CD4-positive, CD25-positive, alpha-beta regulatory T cell (primary cell): ENCODE measurements at regions not wholly inside any gene's neighbourhood (a gene's known extent, or its start where the extent isn't known, plus 50 kb on each side); places are given as distances from the start of the nearest gene placed in this dataset.
"Not testable (repeated sequence)": the region's sequence is repeated elsewhere in the genome, so short reads cannot be mapped to it uniquely, and the experiment has no call there.

Source experiments
- ATAC-seq, 2 donors: fragments of 150-1000 bp; cut with Tn5 transposase; one replicate each; pipeline ENCODE4 v1.10.0; 2021; ENCODE audit warnings: low read depth in 2 of 2, moderate number of reproducible peaks in 2 of 2, moderate library complexity in 1 of 2
- DNase-seq, 3 donors: peaks; one replicate each; pipeline versions ENCODE4 v3.0.0 to v3.0.0-alpha.2; 2012 to 2022; ENCODE audit warnings: mixed read lengths in 1 of 3
- H3K27ac ChIP-seq: one replicate; pipeline ENCODE4 v1.7.0; 2013; ENCODE audit warnings: mild to moderate bottlenecking, low read length; ENCODE audit not compliant: insufficient read depth, poor library complexity, severe bottlenecking
- H3K27me3 ChIP-seq: one replicate; pipeline ENCODE4 v1.7.0; 2013; ENCODE audit warnings: low read length; ENCODE audit not compliant: control insufficient read depth, insufficient read depth
- H3K36me3 ChIP-seq: one replicate; pipeline ENCODE4 v1.7.0; 2013; ENCODE audit warnings: mild to moderate bottlenecking, low read length, moderate library complexity; ENCODE audit not compliant: control insufficient read depth, insufficient read depth
- H3K4me1 ChIP-seq: 2 replicates; pipeline ENCODE4 v1.7.0; 2013; ENCODE audit warnings: mild to moderate bottlenecking, low read length; ENCODE audit not compliant: insufficient read depth, control insufficient read depth, poor library complexity, severe bottlenecking
- H3K4me3 ChIP-seq: one replicate; pipeline ENCODE4 v1.7.0; 2013; ENCODE audit warnings: low read depth, mild to moderate bottlenecking, low read length, moderate library complexity
- H3K9me3 ChIP-seq, 2 experiments: 1 replicate in 1 of 2; 2 replicates in 1 of 2; pipeline ENCODE4 v1.7.0; 2013; ENCODE audit warnings: low read length in 2 of 2, mild to moderate bottlenecking in 1 of 2, moderate library complexity in 1 of 2; ENCODE audit not compliant: control insufficient read depth in 2 of 2
- H3K27ac Mint-ChIP-seq, 3 donors: one replicate each; pipeline ENCODE4 v1.8.0; 2020 to 2022; ENCODE audit warnings: mild to moderate bottlenecking in 3 of 3, mixed read lengths in 3 of 3, moderate library complexity in 2 of 3
- H3K27me3 Mint-ChIP-seq: one replicate; pipeline ENCODE4 v1.8.0; 2022; ENCODE audit warnings: mild to moderate bottlenecking, mixed read lengths
- H3K36me3 Mint-ChIP-seq: one replicate; pipeline ENCODE4 v1.8.0; 2020; ENCODE audit warnings: mixed read lengths
- H3K4me1 Mint-ChIP-seq, 4 donors: one replicate each; pipeline ENCODE4 v1.8.0; 2020 to 2022; ENCODE audit warnings: mixed read lengths in 4 of 4, mild to moderate bottlenecking in 1 of 4
- H3K4me3 Mint-ChIP-seq, 4 donors: one replicate each; pipeline ENCODE4 v1.8.0; 2020 to 2022; ENCODE audit warnings: mild to moderate bottlenecking in 4 of 4, mixed read lengths in 4 of 4, moderate library complexity in 3 of 4
- H3K9me3 Mint-ChIP-seq, 7 donors: one replicate each; pipeline ENCODE4 v1.8.0; 2020 to 2022; ENCODE audit warnings: mixed read lengths in 7 of 7, mild to moderate bottlenecking in 3 of 7, moderate library complexity in 2 of 7

DNA sequence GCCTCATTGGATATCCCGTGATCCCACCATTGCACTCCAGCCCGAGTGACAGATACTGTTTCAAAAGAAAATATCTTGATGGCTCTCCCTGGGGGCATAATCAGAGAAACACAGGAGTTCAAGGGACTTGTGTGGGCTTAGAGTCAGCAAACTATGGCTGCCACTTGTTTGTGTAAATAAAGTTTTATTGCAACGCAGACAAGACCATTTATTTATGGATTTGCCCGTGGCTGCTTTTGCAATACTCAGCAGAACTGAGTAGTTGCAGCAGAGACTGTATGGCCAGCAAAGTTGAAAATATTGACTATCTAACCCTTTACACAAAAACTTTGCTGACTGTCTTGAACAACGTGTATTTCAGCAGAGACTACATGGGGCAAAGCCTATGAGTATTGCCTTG lies 75.5 kb upstream of the GPRC5B start:
- H3K27ac Mint-ChIP-seq, result peak overlapping the region in 1 of 3 donors; percentile 70
- H3K27me3 Mint-ChIP-seq, result peaks cover 9% of the 10 kb centered on the region
- Histone ChIP-seq H3K4me1 (no peaks in the 10 kb centered on the region), H3K27ac (no peak overlapping the region), H3K9me3 (no peaks in the 10 kb centered on the region), H3K27me3 (no peaks in the 10 kb centered on the region), H3K36me3 (no peaks in the 10 kb centered on the region), H3K4me3 (no peak overlapping the region)
- no peak overlapping the region for H3K4me3 Mint-ChIP-seq
- H3K4me1 Mint-ChIP-seq, result no peaks in the 10 kb centered on the region
- no peak for DNase-seq
- no peaks in the 10 kb centered on the region for H3K36me3 Mint-ChIP-seq
- no peak for ATAC-seq
- peaks cover 0 to 2% (median 0%) of the 10 kb centered on the region in 7 donors for H3K9me3 Mint-ChIP-seq

DNA sequence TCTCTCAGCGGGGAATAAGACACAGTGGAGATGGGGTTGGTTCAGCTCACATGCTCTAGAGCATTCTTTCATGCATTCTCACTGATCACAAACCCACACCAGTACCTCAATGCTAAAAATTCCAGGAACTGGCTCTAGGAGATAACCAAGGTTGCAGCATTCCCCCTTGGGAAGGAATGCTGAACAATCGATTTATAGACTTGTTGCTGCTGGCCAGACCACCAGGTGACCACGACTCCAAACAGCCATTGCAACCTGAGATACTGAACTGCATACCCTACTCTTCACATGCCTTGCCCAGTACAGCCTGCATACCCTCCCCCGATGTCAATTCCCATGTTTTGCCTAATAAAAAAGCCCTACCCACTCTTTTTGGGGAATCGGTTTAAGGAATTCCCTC lies 75.1 kb upstream of the GPRC5B start:
- ATAC-seq, result no peak

DNA sequence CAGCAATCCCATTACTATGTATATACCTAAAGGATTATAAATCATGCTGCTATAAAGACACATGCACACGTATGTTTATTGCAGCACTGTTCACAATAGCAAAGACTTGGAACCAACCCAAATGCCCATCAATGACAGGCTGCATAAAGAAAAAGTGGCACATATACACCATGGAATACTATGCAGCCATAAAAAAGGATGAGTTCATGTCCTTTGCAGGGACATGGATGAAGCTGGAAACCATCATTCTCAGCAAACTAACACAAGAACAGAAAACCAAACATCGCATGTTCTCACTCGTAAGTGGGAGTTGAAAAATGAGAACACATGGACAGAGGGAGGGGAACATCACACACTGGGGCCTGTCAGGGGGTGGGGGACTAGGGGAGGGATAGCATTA lies 71.2 kb upstream of the GPRC5B start:
- not testable (repeated sequence) for H3K4me1 ChIP-seq, ATAC-seq, H3K27ac Mint-ChIP-seq, H3K36me3 ChIP-seq, DNase-seq, H3K4me3 Mint-ChIP-seq, H3K27me3 ChIP-seq, H3K9me3 ChIP-seq, H3K27ac ChIP-seq, H3K4me1 Mint-ChIP-seq, H3K9me3 Mint-ChIP-seq, H3K27me3 Mint-ChIP-seq, H3K4me3 ChIP-seq, H3K36me3 Mint-ChIP-seq

More for the DNA sequence above, 75.1 kb upstream of the GPRC5B start:
- Histone ChIP-seq H3K9me3 (no peaks in the 10 kb centered on the region), H3K4me1 (no peaks in the 10 kb centered on the region), H3K4me3 (no peak overlapping the region), H3K36me3 (no peaks in the 10 kb centered on the region), H3K27me3 (no peaks in the 10 kb centered on the region), H3K27ac (no peak overlapping the region)
- H3K27me3 Mint-ChIP-seq, result peaks cover 9% of the 10 kb centered on the region
- no peaks in the 10 kb centered on the region for H3K4me1 Mint-ChIP-seq
- H3K27ac Mint-ChIP-seq, result peak overlapping the region in 1 of 3 donors; percentile 70
- no peak overlapping the region for H3K4me3 Mint-ChIP-seq
- peaks cover 0 to 2% (median 0%) of the 10 kb centered on the region in 7 donors for H3K9me3 Mint-ChIP-seq
- DNase-seq, result no peak
- H3K36me3 Mint-ChIP-seq, result no peaks in the 10 kb centered on the region

DNA sequence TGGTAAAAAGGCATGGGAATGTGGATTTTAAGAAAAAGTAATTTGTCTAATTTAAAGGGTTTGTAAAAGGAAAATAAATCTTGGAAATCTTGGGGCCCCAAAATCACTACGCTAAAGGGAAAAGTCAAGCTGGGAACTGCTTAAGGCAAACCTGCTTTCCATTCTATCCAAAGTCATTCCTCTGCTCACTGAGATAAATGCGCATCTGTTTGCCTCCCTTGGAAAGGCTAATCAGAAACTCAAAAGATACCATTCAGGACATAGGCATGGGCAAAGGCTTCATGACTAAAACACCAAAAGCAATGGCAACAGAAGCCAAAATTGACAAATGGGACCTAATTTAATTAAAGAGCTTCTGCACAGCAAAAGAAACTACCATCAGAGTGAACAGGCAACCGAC lies 70.4 kb upstream of the GPRC5B start:
- H3K4me1 Mint-ChIP-seq, H3K4me3 Mint-ChIP-seq, H3K9me3 ChIP-seq, ATAC-seq, H3K4me3 ChIP-seq, H3K4me1 ChIP-seq, DNase-seq, H3K27ac ChIP-seq, H3K36me3 ChIP-seq, H3K36me3 Mint-ChIP-seq, H3K27me3 Mint-ChIP-seq, H3K9me3 Mint-ChIP-seq, H3K27ac Mint-ChIP-seq, H3K27me3 ChIP-seq: not testable (repeated sequence)

DNA sequence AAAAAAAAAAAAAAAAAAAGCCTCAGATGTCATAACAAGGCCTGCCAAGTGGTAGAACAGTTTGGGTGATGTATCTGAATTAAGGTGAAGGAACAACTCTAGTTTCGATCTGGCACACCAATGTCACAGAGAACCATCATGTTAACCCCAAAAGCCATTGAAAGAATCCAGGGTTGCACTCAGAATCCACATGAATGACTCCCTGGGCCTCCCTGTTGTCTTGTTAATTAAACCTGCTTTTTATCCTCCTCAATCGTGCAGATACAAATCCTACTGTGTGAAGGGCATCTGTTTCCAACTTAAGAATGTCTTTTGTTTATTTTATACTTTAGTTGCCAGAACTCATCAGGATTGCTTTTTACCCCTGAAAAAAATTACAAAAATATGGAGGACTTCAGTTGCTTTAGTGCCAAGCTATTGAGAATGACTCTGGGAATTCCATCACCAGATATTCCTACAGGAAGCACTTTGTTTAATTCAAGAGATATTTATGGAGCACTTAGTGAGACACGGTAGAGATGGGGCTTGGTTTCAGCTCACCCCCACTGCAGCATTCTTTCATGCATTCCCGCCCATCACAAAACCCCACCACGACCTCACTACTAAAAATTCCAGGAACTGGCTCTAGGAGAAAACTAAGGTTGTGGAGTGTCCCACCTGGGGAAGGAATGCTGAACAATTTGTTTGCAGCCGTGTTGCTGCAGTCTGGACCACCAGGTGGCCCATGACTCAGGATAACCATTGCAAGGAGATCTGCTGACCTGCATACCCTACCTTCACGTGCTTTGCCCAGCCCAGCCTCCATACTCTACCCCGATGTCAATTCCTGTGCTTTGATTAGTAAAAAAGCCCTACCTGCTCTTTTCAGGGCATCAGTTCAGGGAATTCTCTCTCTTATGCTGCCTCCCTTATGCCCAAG lies 63.8 kb upstream of the GPRC5B start:
- Mint-ChIP-seq H3K4me3 (no peak overlapping the region), H3K4me1 (no peaks in the 10 kb centered on the region), H3K27ac (no peak overlapping the region), H3K27me3 (no peaks in the 10 kb centered on the region), H3K36me3 (no peaks in the 10 kb centered on the region), H3K9me3 (peaks cover 0 to 2% (median 0%) of the 10 kb centered on the region in 7 donors)
- ATAC-seq, result no peak
- H3K27ac ChIP-seq, result no peak overlapping the region
- no peaks in the 10 kb centered on the region for H3K36me3 ChIP-seq
- H3K9me3 ChIP-seq, result no peaks in the 10 kb centered on the region
- H3K27me3 ChIP-seq, result peaks cover 3% of the 10 kb centered on the region
- DNase-seq, result no peak
- H3K4me1 ChIP-seq, result no peaks in the 10 kb centered on the region
- H3K4me3 ChIP-seq, result no peak overlapping the region

DNA sequence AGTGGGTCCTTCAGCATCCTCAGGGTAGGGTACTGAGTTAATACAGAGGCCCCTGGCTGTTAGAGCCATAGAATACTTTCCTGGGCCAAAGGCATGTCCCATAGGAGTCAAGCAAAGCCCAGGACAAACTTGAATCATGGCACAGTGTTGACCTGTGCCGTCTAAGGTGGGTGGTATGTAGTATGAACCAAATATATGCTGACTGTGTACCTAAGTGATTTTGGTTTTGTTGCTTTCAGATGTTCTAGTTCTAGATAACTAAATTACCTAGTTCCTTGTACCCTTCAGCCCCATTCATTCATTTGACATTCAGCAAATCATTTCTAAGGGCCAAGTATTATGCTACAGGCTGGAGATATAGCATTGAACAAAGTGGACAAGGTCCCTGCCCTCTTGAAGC lies 61.3 kb upstream of the GPRC5B start:
- no peak for DNase-seq
- Mint-ChIP-seq H3K36me3 (no peaks in the 10 kb centered on the region), H3K27me3 (no peaks in the 10 kb centered on the region), H3K9me3 (peaks cover 0 to 2% (median 0%) of the 10 kb centered on the region in 7 donors), H3K4me1 (no peaks in the 10 kb centered on the region), H3K4me3 (no peak overlapping the region), H3K27ac (no peak overlapping the region)
- no peaks in the 10 kb centered on the region for H3K36me3 ChIP-seq
- ATAC-seq, result no peak
- no peak overlapping the region for H3K27ac ChIP-seq
- peaks cover 3% of the 10 kb centered on the region for H3K27me3 ChIP-seq
- no peak overlapping the region for H3K4me3 ChIP-seq
- H3K4me1 ChIP-seq, result no peaks in the 10 kb centered on the region
- H3K9me3 ChIP-seq, result no peaks in the 10 kb centered on the region

DNA sequence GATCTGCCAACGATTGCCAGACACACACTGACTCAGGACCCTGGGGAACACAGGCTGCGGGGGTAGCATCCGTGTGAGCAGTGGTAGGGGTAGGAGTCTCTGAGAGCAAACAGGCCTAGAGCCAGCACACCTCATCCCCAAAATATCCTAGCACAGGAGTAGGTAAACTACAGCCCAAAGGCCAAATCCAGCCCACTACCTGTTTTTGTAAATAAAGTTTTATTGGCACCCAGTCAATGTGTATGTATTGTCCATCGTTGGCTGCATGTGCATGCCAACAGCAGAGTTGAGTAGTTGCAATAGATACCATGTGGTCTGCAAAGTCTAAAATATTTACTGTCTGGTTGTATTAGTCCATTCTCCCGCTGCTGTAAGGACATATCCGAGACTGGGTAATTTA lies 55.5 kb upstream of the GPRC5B start:
- ATAC-seq (no peak), DNase-seq (no peak)
- no peak overlapping the region for H3K27ac ChIP-seq
- Mint-ChIP-seq H3K27ac (no peak overlapping the region), H3K36me3 (no peaks in the 10 kb centered on the region), H3K4me1 (peaks cover 0 to 2% (median 0%) of the 10 kb centered on the region in 4 donors), H3K9me3 (no peaks in the 10 kb centered on the region), H3K27me3 (no peaks in the 10 kb centered on the region), H3K4me3 (no peak overlapping the region)
- no peaks in the 10 kb centered on the region for H3K36me3 ChIP-seq
- no peak overlapping the region for H3K4me3 ChIP-seq
- H3K9me3 ChIP-seq, result no peaks in the 10 kb centered on the region
- H3K27me3 ChIP-seq, result no peaks in the 10 kb centered on the region
- no peaks in the 10 kb centered on the region for H3K4me1 ChIP-seq

DNA sequence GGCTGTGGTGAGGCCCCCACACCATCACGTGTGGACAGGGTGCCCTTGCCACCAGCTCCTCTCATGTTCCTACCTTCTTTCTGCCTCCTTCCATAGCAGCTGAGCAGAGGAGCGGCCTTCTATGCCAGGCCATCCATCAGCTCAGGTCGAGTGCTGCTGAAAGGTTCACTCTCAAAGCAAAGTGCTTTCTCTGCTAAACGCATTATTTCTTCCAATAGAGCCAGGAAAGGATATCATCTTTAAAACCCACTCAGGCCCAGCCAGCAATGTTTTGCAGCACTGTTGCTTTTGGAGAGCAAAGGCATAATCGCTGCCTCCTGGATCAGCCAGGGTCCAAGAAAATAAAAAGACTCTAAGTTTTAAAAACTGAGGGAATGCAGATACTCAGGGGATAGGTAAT lies 54.9 kb upstream of the GPRC5B start:
- no peaks in the 10 kb centered on the region for H3K4me1 ChIP-seq
- H3K4me3 ChIP-seq, result no peak overlapping the region
- no peak for DNase-seq
- no peaks in the 10 kb centered on the region for H3K9me3 ChIP-seq
- H3K27ac ChIP-seq, result no peak overlapping the region
- Mint-ChIP-seq H3K4me1 (peaks cover 0 to 5% (median 0%) of the 10 kb centered on the region in 4 donors), H3K27ac (no peak overlapping the region), H3K27me3 (peaks cover 2% of the 10 kb centered on the region), H3K9me3 (no peaks in the 10 kb centered on the region), H3K4me3 (no peak overlapping the region), H3K36me3 (no peaks in the 10 kb centered on the region)
- no peaks in the 10 kb centered on the region for H3K36me3 ChIP-seq
- H3K27me3 ChIP-seq, result no peaks in the 10 kb centered on the region
- ATAC-seq, result no peak
